Fibroblast of pulmonary artery (primary cell): ENCODE measurements at regions not wholly inside any gene's neighbourhood (a gene's known extent, or its start where the extent isn't known, plus 50 kb on each side); places are given as distances from the start of the nearest gene placed in this dataset.

Experiments
- DNase-seq: peaks from one replicate; pipeline ENCODE4 v3.0.0-alpha.2; 2010; ENCODE audit warnings: low read depth
- H3K4me3 ChIP-seq: replicated peaks from 2 replicates; pipeline ENCODE4 v1.5.1; 2011; ENCODE audit warnings: low read depth, mild to moderate bottlenecking, control low read depth, low read length, moderate library complexity
- TF ChIP-seq, protein P1 (sequence below): IDR thresholded peaks from 2 replicates; pipeline ENCODE4 v1.5.1; 2011; ENCODE audit warnings: mild to moderate bottlenecking, control low read depth, low read length, inconsistent platforms; ENCODE audit errors: missing control alignments

- TF ChIP-seq, protein P1, sequence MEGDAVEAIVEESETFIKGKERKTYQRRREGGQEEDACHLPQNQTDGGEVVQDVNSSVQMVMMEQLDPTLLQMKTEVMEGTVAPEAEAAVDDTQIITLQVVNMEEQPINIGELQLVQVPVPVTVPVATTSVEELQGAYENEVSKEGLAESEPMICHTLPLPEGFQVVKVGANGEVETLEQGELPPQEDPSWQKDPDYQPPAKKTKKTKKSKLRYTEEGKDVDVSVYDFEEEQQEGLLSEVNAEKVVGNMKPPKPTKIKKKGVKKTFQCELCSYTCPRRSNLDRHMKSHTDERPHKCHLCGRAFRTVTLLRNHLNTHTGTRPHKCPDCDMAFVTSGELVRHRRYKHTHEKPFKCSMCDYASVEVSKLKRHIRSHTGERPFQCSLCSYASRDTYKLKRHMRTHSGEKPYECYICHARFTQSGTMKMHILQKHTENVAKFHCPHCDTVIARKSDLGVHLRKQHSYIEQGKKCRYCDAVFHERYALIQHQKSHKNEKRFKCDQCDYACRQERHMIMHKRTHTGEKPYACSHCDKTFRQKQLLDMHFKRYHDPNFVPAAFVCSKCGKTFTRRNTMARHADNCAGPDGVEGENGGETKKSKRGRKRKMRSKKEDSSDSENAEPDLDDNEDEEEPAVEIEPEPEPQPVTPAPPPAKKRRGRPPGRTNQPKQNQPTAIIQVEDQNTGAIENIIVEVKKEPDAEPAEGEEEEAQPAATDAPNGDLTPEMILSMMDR, result no peak
- H3K4me3 ChIP-seq, result no peak overlapping the region
- no peak for DNase-seq
These were observed 93.6 kb upstream of the CHODL start for GRCh38 chr21:18151046-18151445.

GRCh38 chr21:18148401-18148800 lies 96.2 kb upstream of the CHODL start:
- no peak for DNase-seq
- H3K4me3 ChIP-seq, result no peak overlapping the region
- TF ChIP-seq, protein P1, result no peak

GRCh38 chr21:18147678-18148077 lies 97.0 kb upstream of the CHODL start:
- DNase-seq, result peak; percentile 14
- TF ChIP-seq, protein P1, result no peak
- no peak overlapping the region for H3K4me3 ChIP-seq

GRCh38 chr21:18146820-18147219 lies 97.8 kb upstream of the CHODL start:
- TF ChIP-seq, protein P1, result no peak
- no peak for DNase-seq
- H3K4me3 ChIP-seq, result no peak overlapping the region

DNA sequence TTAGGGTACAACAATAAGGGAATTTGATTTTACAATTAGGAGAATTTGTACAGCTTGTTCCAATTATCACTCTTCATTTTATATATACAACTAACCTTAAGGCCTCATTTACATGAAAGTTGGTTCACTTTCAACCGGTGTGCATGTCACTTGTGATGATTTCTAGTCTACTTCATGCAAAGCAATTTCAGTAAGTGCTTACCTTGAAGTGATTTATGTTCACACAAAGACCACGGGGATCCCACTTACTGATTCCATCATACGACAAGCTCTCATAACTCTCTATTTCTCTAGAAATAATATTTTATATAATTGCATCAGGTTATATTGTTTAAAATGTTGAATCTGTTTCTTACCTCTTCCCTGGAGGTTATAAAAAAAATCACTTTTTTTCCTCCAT lies 100.3 kb upstream of the CHODL start:
- TF ChIP-seq, protein P1, result no peak
- DNase-seq, result no peak
- H3K4me3 ChIP-seq, result no peak overlapping the region

- TF ChIP-seq, protein P1, result no peak
- H3K4me3 ChIP-seq, result no peak overlapping the region
- DNase-seq, result no peak
These were observed 102.0 kb upstream of the CHODL start for GRCh38 chr21:18142655-18143054.

GRCh38 chr21:18138507-18138906 lies 106.1 kb upstream of the CHODL start:
- TF ChIP-seq, protein P1, result no peak
- DNase-seq, result peak; percentile 1
- no peak overlapping the region for H3K4me3 ChIP-seq
